ENCODE measurements at regions not wholly inside any gene's neighbourhood (a gene's known extent, or its start where the extent isn't known, plus 50 kb on each side); places are given as distances from the start of the nearest gene placed in this dataset.

- no peaks in the 10 kb centered on the region for H3K27me3 Mint-ChIP-seq (ENCODE audit: low read depth)
- H3K4me1 Mint-ChIP-seq, result no peaks in the 10 kb centered on the region
- no peaks in the 10 kb centered on the region for H3K9me3 Mint-ChIP-seq
- no peak overlapping the region for H3K4me3 Mint-ChIP-seq
- H3K27ac Mint-ChIP-seq, result no peak overlapping the region
- H3K36me3 Mint-ChIP-seq (ENCODE audit: low read depth), result no peaks in the 10 kb centered on the region
- TF ChIP-seq, protein P1, sequence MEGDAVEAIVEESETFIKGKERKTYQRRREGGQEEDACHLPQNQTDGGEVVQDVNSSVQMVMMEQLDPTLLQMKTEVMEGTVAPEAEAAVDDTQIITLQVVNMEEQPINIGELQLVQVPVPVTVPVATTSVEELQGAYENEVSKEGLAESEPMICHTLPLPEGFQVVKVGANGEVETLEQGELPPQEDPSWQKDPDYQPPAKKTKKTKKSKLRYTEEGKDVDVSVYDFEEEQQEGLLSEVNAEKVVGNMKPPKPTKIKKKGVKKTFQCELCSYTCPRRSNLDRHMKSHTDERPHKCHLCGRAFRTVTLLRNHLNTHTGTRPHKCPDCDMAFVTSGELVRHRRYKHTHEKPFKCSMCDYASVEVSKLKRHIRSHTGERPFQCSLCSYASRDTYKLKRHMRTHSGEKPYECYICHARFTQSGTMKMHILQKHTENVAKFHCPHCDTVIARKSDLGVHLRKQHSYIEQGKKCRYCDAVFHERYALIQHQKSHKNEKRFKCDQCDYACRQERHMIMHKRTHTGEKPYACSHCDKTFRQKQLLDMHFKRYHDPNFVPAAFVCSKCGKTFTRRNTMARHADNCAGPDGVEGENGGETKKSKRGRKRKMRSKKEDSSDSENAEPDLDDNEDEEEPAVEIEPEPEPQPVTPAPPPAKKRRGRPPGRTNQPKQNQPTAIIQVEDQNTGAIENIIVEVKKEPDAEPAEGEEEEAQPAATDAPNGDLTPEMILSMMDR (IDR thresholded peaks at IDR 0.05; ENCODE audit: unreplicated experiment in 3 of 3), result no peak
Measured at GRCh38 chr5:108669462-108669861, 78.2 kb upstream of the FER start.

DNA sequence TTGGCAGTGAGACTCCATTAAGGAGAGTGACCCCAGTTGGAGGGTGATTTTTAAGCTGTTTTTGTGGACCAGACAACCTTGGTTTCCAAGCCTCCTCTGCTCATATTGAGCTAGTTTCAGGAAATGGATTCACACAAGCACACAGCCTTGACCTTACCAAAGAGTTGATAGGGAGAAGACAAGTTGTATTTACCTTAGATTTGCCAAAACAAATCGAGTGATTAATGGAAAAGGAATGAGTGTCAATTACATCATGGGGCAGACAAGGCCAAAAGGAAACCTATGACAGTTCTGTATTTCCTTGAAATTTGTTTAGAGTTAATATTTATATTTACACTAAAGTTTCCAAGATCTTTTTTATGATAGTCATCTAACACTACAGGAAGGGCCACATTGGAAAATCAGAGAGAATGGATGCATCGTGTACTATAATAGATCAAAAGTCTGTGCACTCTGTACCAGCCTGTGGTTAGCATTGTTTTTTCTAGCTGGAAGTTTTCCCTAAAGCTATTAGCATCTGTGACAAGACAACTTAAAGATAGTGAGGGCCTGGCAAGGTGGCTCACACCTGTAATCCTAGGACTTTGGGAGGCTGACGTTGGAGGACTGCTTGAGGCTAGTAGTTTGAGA is 86.0 kb upstream of the FER start:
- Mint-ChIP-seq H3K9me3 (peaks cover 6% of the 10 kb centered on the region), H3K4me1 (peaks cover 5% of the 10 kb centered on the region), H3K27me3 (ENCODE audit: low read depth) (no peaks in the 10 kb centered on the region), H3K36me3 (ENCODE audit: low read depth) (no peaks in the 10 kb centered on the region), H3K4me3 (no peak overlapping the region), H3K27ac (no peak overlapping the region)
- TF ChIP-seq, protein P1 (IDR thresholded peaks at IDR 0.05; ENCODE audit: unreplicated experiment in 3 of 3), result no peak

- H3K9me3 Mint-ChIP-seq, result peaks cover 6% of the 10 kb centered on the region
- H3K27ac Mint-ChIP-seq, result no peak overlapping the region
- H3K27me3 Mint-ChIP-seq (ENCODE audit: low read depth), result no peaks in the 10 kb centered on the region
- H3K4me1 Mint-ChIP-seq, result peaks cover 5% of the 10 kb centered on the region
- no peaks in the 10 kb centered on the region for H3K36me3 Mint-ChIP-seq (ENCODE audit: low read depth)
- TF ChIP-seq, protein P1 (IDR thresholded peaks at IDR 0.05; ENCODE audit: unreplicated experiment in 3 of 3), result no peak
- H3K4me3 Mint-ChIP-seq, result no peak overlapping the region
Measured at GRCh38 chr5:108661024-108661423, 86.7 kb upstream of the FER start.

DNA sequence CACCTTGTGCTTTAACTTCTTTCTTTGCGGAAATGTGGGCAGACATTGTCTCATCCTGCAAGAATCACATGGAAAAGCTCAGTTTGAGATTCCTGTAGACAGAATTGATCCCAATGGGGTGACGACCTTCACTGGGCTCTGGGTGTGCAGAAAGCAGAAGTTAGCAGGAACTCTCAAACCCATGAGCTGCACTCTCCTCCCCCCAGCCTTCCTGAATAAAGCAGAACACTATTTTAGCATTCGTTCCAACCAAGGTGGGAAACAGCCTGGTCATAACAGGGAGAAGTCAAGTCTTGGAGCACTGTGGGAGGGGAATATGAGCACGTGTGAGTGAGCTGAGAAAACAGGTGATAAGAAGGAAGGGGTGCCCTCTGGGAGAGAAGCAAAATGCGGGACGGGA is 87.4 kb upstream of the FER start:
- Mint-ChIP-seq H3K9me3 (peaks cover 6% of the 10 kb centered on the region), H3K4me3 (no peak overlapping the region), H3K27ac (no peak overlapping the region), H3K4me1 (peaks cover 5% of the 10 kb centered on the region), H3K27me3 (ENCODE audit: low read depth) (no peaks in the 10 kb centered on the region), H3K36me3 (ENCODE audit: low read depth) (no peaks in the 10 kb centered on the region)
- TF ChIP-seq, protein P1 (IDR thresholded peaks at IDR 0.05; ENCODE audit: unreplicated experiment in 3 of 3), result no peak

GRCh38 chr5:108659531-108659930 is 88.2 kb upstream of the FER start:
- Mint-ChIP-seq H3K4me3 (no peak overlapping the region), H3K4me1 (peaks cover 5% of the 10 kb centered on the region), H3K9me3 (peaks cover 6% of the 10 kb centered on the region), H3K27me3 (ENCODE audit: low read depth) (no peaks in the 10 kb centered on the region), H3K36me3 (ENCODE audit: low read depth) (no peaks in the 10 kb centered on the region), H3K27ac (no peak overlapping the region)
- TF ChIP-seq, protein P1 (IDR thresholded peaks at IDR 0.05; ENCODE audit: unreplicated experiment in 3 of 3), result no peak

DNA sequence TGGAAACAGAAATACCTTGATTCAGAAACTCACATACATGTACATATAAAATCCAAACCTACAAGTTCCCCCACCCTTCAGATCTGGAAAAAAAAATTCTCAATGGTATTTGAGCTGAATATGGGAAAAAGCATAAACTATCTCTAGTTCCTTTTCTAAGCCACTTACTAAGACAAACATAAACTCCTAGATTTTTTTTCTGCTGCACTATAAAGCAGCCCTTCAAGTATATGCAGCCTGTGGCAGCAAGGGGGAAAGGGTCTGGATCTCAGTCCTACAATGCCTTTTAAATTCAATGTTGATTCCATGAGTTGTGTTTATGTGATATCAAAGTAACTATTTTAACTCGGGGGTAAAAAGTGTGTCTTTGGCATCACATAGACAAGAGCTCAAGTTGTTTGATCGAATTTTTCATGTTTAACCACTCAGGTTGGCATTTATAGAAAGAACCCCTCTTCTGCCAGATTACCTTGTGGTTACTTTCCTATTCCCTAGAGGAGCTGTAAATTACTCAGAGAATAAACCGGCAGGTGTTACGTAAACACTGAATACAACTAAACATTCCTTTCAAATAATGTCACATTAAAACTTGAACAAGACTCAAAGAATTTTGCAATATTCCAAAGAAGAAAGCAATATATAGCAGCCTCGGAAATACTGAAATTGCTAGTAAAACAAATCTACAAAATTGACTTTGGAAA is 91.8 kb upstream of the FER start:
- Mint-ChIP-seq H3K27me3 (ENCODE audit: low read depth) (no peaks in the 10 kb centered on the region), H3K36me3 (ENCODE audit: low read depth) (no peaks in the 10 kb centered on the region), H3K4me3 (no peak overlapping the region), H3K27ac (no peak overlapping the region), H3K4me1 (peaks cover 5% of the 10 kb centered on the region), H3K9me3 (peaks cover 6% of the 10 kb centered on the region)
- TF ChIP-seq, protein P1 (IDR thresholded peaks at IDR 0.05; ENCODE audit: unreplicated experiment in 3 of 3), result no peak

All from nephron (organoid).